NB4 (cell line): ENCODE measurements at regions not wholly inside any gene's neighbourhood (a gene's known extent, or its start where the extent isn't known, plus 50 kb on each side); places are given as distances from the start of the nearest gene placed in this dataset.

Source experiments
- POLR2A ChIP-seq: IDR thresholded peaks from 2 replicates; pipeline ENCODE4 v1.6.1; 2011; ENCODE audit warnings: mild to moderate bottlenecking; ENCODE audit not compliant: insufficient read length; ENCODE audit errors: extremely low read depth
- TF ChIP-seq, protein P1 (sequence below): IDR thresholded peaks from one replicate; pipeline ENCODE4 v1.5.1; 2012; ENCODE audit warnings: low read depth, low read length

DNA sequence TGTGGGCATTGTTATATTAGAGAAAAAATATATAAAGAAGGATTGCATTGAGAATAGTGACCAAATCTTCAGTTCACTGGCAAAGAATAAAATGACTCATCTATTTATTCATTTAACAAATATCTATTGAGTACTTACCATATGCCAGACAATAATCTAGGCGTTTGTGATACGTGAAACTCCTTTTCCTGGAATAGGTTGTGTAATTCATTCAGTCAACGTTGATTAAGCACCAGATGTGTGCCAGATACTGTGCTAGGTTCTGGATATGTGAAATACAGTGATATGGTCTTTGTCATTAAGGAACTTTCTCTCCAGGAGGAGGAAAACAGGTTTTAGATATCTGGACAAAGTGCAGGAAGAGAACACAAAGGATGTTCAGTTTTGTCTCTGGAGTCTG, 344.5 kb downstream of the RWDD3 start:
- TF ChIP-seq, protein P1, sequence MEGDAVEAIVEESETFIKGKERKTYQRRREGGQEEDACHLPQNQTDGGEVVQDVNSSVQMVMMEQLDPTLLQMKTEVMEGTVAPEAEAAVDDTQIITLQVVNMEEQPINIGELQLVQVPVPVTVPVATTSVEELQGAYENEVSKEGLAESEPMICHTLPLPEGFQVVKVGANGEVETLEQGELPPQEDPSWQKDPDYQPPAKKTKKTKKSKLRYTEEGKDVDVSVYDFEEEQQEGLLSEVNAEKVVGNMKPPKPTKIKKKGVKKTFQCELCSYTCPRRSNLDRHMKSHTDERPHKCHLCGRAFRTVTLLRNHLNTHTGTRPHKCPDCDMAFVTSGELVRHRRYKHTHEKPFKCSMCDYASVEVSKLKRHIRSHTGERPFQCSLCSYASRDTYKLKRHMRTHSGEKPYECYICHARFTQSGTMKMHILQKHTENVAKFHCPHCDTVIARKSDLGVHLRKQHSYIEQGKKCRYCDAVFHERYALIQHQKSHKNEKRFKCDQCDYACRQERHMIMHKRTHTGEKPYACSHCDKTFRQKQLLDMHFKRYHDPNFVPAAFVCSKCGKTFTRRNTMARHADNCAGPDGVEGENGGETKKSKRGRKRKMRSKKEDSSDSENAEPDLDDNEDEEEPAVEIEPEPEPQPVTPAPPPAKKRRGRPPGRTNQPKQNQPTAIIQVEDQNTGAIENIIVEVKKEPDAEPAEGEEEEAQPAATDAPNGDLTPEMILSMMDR: no peak
- no peak for TF ChIP-seq POLR2A
